SK-N-SH (cell line): ENCODE measurements at regions not wholly inside any gene's neighbourhood (a gene's known extent, or its start where the extent isn't known, plus 50 kb on each side); places are given as distances from the start of the nearest gene placed in this dataset.

ENCODE experiments used
- CTCF ChIA-PET: fragments of 300-600, 350-600 bp; formaldehyde crosslinking; extraction: SDS; loops from one replicate; lab custom pipeline; 2021; lab: Yijun Ruan, JAX
- POLR2A ChIA-PET: fragments of 350-600 bp; sonication (Branson Sonifier 250); formaldehyde crosslinking; extraction: SDS; loops from one replicate; lab custom pipeline; 2020; ENCODE audit warnings: antibody characterized with exemption, inconsistent platforms; lab: Yijun Ruan, JAX
- DNase-seq: peaks from one replicate; pipeline ENCODE4 v3.0.0; 2012
- H2AFZ ChIP-seq: fragments of 200-600 bp; sonication (generic); 2 replicates; pipeline ENCODE4 v1.8.1; 2016; ENCODE audit warnings: antibody characterized with exemption, mild to moderate bottlenecking, low read depth
- H3F3A ChIP-seq: fragments of 200-600 bp; sonication (generic); replicated peaks from 2 replicates; pipeline ENCODE3; 2016; ENCODE audit warnings: antibody characterized with exemption, mild to moderate bottlenecking; ENCODE audit not compliant: insufficient read depth
- H3K27ac ChIP-seq, 2 experiments: fragments of 200-500 bp in 1 of 2; fragments of 200-600 bp in 1 of 2; sonication (Bioruptor generic) in 1 of 2; sonication (generic), shearing (Covaris generic) in 1 of 2; 2 replicates each; pipeline versions ENCODE4 v1.5.1 to v1.6.1; 2014 to 2016; ENCODE audit warnings: low read depth in 2 of 2, inconsistent platforms in 1 of 2, low read length in 1 of 2, mild to moderate bottlenecking in 1 of 2, mixed read lengths in 1 of 2
- H3K27me3 ChIP-seq: fragments of 200-600 bp; sonication (generic), shearing (Covaris generic); 2 replicates; pipeline ENCODE4 v1.6.1; 2016; ENCODE audit warnings: mixed run types; ENCODE audit not compliant: insufficient read depth
- H3K36me3 ChIP-seq, 2 experiments: fragments of 200-500 bp in 1 of 2; fragments of 200-600 bp in 1 of 2; sonication (Bioruptor generic) in 1 of 2; sonication (generic) in 1 of 2; replicated peaks in 1 of 2; 2 replicates each; pipeline versions ENCODE3 to v1.5.1; 2014 to 2016; ENCODE audit warnings: low read length in 1 of 2, mild to moderate bottlenecking in 1 of 2; ENCODE audit not compliant: insufficient read depth in 2 of 2, control insufficient read depth in 1 of 2
- H3K4me1 ChIP-seq, 2 experiments: fragments of 200-500 bp in 1 of 2; fragments of 200-600 bp in 1 of 2; sonication (Bioruptor generic) in 1 of 2; sonication (generic), shearing (Covaris generic) in 1 of 2; 2 replicates each; pipeline versions ENCODE4 v1.5.1 to v1.6.1; 2014 to 2016; ENCODE audit warnings: low read depth in 1 of 2, low read length in 1 of 2, mixed run types in 1 of 2; ENCODE audit not compliant: insufficient read depth in 2 of 2, control insufficient read depth in 1 of 2
- H3K4me2 ChIP-seq: fragments of 200-600 bp; sonication (generic), shearing (Covaris generic); 2 replicates; pipeline ENCODE4 v1.6.1; 2017; ENCODE audit warnings: mixed run types
- H3K4me3 ChIP-seq, 2 experiments: fragments of 200-500 bp in 1 of 2; fragments of 200-600 bp in 1 of 2; sonication (Bioruptor generic) in 1 of 2; sonication (generic), shearing (Covaris generic) in 1 of 2; 2 replicates each; pipeline versions ENCODE4 v1.5.1 to v1.8.1; 2014 to 2016; ENCODE audit warnings: low read depth in 2 of 2, inconsistent platforms in 1 of 2, low read length in 1 of 2, mild to moderate bottlenecking in 1 of 2, mixed read lengths in 1 of 2, moderate library complexity in 1 of 2
- H3K79me2 ChIP-seq: fragments of 200-600 bp; sonication (generic); 2 replicates; pipeline ENCODE4 v1.8.1; 2017; ENCODE audit warnings: mild to moderate bottlenecking; ENCODE audit not compliant: insufficient read depth
- H3K9ac ChIP-seq: fragments of 200-600 bp; sonication (generic); 2 replicates; pipeline ENCODE4 v1.6.1; 2017; ENCODE audit warnings: mixed run types
- H3K9me2 ChIP-seq: fragments of 200-600 bp; sonication (generic); 2 replicates; pipeline ENCODE4 v1.6.1; 2017; ENCODE audit warnings: mixed run types
- H3K9me3 ChIP-seq: fragments of 200-600 bp; sonication (generic); 2 replicates; pipeline ENCODE4 v1.6.1; 2017; ENCODE audit warnings: mixed run types, mild to moderate bottlenecking, moderate library complexity
- H4K20me1 ChIP-seq: fragments of 200-600 bp; sonication (generic); 2 replicates; pipeline ENCODE4 v1.6.1; 2017; ENCODE audit warnings: mild to moderate bottlenecking, mixed run types; ENCODE audit not compliant: insufficient read depth
- FOSL2 ChIP-seq: IDR thresholded peaks from 2 replicates; pipeline ENCODE4 v1.4.0; 2012; ENCODE audit warnings: low read depth, mild to moderate bottlenecking, moderate library complexity, borderline replicate concordance
- FOXJ3 ChIP-seq: sonication (generic); formaldehyde crosslinking; IDR thresholded peaks from 2 replicates; pipeline ENCODE4 v1.5.1; 2020; ENCODE audit warnings: mild to moderate bottlenecking, missing genetic modification reagents
- FOXM1 ChIP-seq: IDR thresholded peaks from 2 replicates; pipeline ENCODE4 v1.4.0; 2012; ENCODE audit warnings: low read depth, mild to moderate bottlenecking
- GABPA ChIP-seq: IDR thresholded peaks from 2 replicates; pipeline ENCODE4 v1.4.0; 2012; ENCODE audit warnings: low read depth, mild to moderate bottlenecking
- MEF2A ChIP-seq: IDR thresholded peaks from 2 replicates; pipeline ENCODE4 v1.4.0; 2012; ENCODE audit warnings: low read depth, borderline replicate concordance
- RAD21 ChIP-seq: IDR thresholded peaks from 2 replicates; pipeline ENCODE4 v1.6.1; 2012; ENCODE audit warnings: mild to moderate bottlenecking, low read length
- SIN3A ChIP-seq: IDR thresholded peaks from 2 replicates; pipeline ENCODE4 v1.6.1; 2012; ENCODE audit warnings: low read depth, mild to moderate bottlenecking, low read length, moderate library complexity, borderline replicate concordance
- YY1 ChIP-seq: IDR thresholded peaks from 2 replicates; pipeline ENCODE4 v1.4.0; 2012; ENCODE audit warnings: low read depth, mild to moderate bottlenecking
- WGBS: methylation state at CpG from one replicate; pipeline ENCODE4 v1.1.6; 2017; ENCODE audit warnings: low lambda C conversion rate; 5-methylcytosine and 5-hydroxymethylcytosine counted together
- TF ChIP-seq, protein P1 (sequence below): IDR thresholded peaks from 2 replicates; pipeline ENCODE4 v1.6.1; 2012; ENCODE audit warnings: mild to moderate bottlenecking, low read depth, low read length, moderate library complexity
- TF ChIP-seq, protein P2 (sequence below): IDR thresholded peaks from 2 replicates; pipeline ENCODE4 v1.4.0; 2012; ENCODE audit warnings: low read depth, borderline replicate concordance
- TF ChIP-seq, protein P3 (sequence below): IDR thresholded peaks from 2 replicates; pipeline ENCODE4; 2012
- TF ChIP-seq, protein P4 (sequence below): IDR thresholded peaks from 2 replicates; pipeline ENCODE4 v1.4.0; 2012; ENCODE audit warnings: low read depth, borderline replicate concordance

DNA sequence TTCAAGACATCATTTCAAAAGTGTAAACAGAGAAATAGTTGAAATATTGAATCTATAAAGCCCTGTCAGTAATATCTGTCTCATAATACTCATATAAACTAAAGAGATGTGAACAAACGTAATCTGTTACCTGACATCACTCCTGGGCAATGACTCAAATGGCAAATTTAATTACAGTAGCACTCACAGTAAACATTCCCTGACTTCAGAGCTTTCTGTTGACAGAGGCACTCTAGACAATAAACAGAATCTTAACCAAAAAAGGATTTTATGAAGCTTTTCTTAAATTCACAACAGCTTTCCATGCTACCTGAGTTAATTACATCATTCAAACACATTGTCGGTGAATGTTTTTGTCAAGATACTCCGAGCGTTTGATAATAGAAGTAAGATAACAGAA lies 128.1 kb upstream of the PDE1A start (continued):
- TF ChIP-seq, protein P1, sequence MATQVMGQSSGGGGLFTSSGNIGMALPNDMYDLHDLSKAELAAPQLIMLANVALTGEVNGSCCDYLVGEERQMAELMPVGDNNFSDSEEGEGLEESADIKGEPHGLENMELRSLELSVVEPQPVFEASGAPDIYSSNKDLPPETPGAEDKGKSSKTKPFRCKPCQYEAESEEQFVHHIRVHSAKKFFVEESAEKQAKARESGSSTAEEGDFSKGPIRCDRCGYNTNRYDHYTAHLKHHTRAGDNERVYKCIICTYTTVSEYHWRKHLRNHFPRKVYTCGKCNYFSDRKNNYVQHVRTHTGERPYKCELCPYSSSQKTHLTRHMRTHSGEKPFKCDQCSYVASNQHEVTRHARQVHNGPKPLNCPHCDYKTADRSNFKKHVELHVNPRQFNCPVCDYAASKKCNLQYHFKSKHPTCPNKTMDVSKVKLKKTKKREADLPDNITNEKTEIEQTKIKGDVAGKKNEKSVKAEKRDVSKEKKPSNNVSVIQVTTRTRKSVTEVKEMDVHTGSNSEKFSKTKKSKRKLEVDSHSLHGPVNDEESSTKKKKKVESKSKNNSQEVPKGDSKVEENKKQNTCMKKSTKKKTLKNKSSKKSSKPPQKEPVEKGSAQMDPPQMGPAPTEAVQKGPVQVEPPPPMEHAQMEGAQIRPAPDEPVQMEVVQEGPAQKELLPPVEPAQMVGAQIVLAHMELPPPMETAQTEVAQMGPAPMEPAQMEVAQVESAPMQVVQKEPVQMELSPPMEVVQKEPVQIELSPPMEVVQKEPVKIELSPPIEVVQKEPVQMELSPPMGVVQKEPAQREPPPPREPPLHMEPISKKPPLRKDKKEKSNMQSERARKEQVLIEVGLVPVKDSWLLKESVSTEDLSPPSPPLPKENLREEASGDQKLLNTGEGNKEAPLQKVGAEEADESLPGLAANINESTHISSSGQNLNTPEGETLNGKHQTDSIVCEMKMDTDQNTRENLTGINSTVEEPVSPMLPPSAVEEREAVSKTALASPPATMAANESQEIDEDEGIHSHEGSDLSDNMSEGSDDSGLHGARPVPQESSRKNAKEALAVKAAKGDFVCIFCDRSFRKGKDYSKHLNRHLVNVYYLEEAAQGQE, result no peak
- TF ChIP-seq SIN3A (no peak), FOSL2 (no peak), YY1 (no peak), FOXM1 (no peak), RAD21 (no peak)
- TF ChIP-seq, protein P2, sequence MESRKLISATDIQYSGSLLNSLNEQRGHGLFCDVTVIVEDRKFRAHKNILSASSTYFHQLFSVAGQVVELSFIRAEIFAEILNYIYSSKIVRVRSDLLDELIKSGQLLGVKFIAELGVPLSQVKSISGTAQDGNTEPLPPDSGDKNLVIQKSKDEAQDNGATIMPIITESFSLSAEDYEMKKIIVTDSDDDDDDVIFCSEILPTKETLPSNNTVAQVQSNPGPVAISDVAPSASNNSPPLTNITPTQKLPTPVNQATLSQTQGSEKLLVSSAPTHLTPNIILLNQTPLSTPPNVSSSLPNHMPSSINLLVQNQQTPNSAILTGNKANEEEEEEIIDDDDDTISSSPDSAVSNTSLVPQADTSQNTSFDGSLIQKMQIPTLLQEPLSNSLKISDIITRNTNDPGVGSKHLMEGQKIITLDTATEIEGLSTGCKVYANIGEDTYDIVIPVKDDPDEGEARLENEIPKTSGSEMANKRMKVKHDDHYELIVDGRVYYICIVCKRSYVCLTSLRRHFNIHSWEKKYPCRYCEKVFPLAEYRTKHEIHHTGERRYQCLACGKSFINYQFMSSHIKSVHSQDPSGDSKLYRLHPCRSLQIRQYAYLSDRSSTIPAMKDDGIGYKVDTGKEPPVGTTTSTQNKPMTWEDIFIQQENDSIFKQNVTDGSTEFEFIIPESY, result no peak
- TF ChIP-seq, all 33 proteins: peak for 0

DNA sequence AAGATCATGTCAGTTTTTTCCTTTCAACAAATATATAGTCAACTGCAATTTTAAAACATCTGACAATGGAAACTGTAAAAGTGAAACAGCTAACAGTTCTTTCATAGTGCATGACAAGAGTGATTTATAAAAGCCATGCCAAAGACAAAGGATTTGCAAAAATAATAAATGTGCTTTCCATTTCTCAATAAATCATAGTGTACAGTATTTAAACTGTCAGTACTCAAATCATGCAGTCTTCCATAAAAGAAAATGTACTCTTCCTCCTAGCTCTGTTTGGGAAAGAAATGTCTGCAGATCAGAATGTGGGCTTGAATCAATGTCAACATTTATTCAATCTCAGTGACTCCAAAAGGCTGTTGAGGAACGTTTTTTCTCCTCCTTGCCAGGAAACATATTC lies 131.7 kb upstream of the PDE1A start:
- H2AFZ ChIP-seq, result no peak overlapping the region
- no peak overlapping the region for H3K4me2 ChIP-seq
- CTCF ChIA-PET, result interaction anchor here (1.2 to 1.9 kb wide), 2 partner anchors 9 to 373 kb away, joined by 3 to 4 read pairs; no protein-coding TSS in a partner anchor
- no peaks in the 10 kb centered on the region for H4K20me1 ChIP-seq
- no peaks in the 10 kb centered on the region; a peak in 1 of 4 replicates for H3K4me1 ChIP-seq
- no peak for DNase-seq
- H3K9me2 ChIP-seq, result no peaks in the 10 kb centered on the region
- H3K27me3 ChIP-seq, result no peaks in the 10 kb centered on the region
- H3K27ac ChIP-seq, result no peak overlapping the region
- no peaks in the 10 kb centered on the region for H3K79me2 ChIP-seq
- H3F3A ChIP-seq, result no peaks in the 10 kb centered on the region
- H3K9ac ChIP-seq, result no peak overlapping the region
- TF ChIP-seq MEF2A, result no peak
- TF ChIP-seq, protein P3, sequence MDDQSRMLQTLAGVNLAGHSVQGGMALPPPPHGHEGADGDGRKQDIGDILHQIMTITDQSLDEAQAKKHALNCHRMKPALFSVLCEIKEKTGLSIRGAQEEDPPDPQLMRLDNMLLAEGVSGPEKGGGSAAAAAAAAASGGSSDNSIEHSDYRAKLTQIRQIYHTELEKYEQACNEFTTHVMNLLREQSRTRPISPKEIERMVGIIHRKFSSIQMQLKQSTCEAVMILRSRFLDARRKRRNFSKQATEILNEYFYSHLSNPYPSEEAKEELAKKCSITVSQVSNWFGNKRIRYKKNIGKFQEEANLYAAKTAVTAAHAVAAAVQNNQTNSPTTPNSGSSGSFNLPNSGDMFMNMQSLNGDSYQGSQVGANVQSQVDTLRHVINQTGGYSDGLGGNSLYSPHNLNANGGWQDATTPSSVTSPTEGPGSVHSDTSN, result peak; percentile 16; the same call in 1 of the 2 replicates
- TF ChIP-seq, all 33 proteins: peak for 1
- 34% methylated on average over 1 of the region's 1 CpG for WGBS
- H3K9me3 ChIP-seq, result no peaks in the 10 kb centered on the region
- H3K36me3 ChIP-seq, result no peaks in the 10 kb centered on the region
- POLR2A ChIA-PET, result no interaction called here
- no peak overlapping the region for H3K4me3 ChIP-seq

DNA sequence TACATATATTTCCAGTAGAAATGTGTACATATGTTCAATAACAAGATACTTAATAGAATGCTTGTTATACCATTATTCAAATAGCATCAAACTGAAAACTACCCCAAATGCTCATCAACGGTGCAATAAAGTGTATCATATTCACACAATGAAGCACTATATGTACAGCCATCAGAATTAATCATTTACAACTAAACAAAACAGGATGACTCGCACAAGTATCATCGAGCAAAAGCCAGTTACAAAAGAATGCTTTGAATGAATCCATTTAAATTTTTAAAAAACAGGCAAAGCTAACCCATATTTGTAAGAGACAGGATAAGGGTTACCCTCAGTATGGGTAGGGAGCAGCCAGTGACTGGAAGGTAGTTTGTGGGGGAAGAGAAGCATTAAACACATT lies 132.8 kb upstream of the PDE1A start:
- WGBS, result 58% methylated on average over 3 of the region's 3 CpGs
- POLR2A ChIA-PET, result no interaction called here
- H3K36me3 ChIP-seq, result no peaks in the 10 kb centered on the region
- no peaks in the 10 kb centered on the region for H3K79me2 ChIP-seq
- TF ChIP-seq GABPA, result no peak
- no peak for TF ChIP-seq FOXJ3 (CRISPR knock-in tag)
- TF ChIP-seq, protein P4, sequence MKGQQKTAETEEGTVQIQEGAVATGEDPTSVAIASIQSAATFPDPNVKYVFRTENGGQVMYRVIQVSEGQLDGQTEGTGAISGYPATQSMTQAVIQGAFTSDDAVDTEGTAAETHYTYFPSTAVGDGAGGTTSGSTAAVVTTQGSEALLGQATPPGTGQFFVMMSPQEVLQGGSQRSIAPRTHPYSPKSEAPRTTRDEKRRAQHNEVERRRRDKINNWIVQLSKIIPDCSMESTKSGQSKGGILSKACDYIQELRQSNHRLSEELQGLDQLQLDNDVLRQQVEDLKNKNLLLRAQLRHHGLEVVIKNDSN, result no peak
- TF ChIP-seq FOSL2, result peak; percentile 19; the same call in 1 of the 2 replicates
- TF ChIP-seq, all 33 proteins: peak for 1
- Histone ChIP-seq H3K4me2 (no peak overlapping the region), H3K27me3 (no peaks in the 10 kb centered on the region), H3K9me3 (no peaks in the 10 kb centered on the region), H3K4me1 (no peaks in the 10 kb centered on the region; a peak in 1 of 4 replicates), H4K20me1 (no peaks in the 10 kb centered on the region), H3K27ac (no peak overlapping the region), H3K4me3 (no peak overlapping the region), H2AFZ (no peak overlapping the region), H3K9me2 (no peaks in the 10 kb centered on the region), H3F3A (no peaks in the 10 kb centered on the region), H3K9ac (no peak overlapping the region)
- no peak for DNase-seq
- CTCF ChIA-PET, result no interaction called here
